ENCODE measurements at regions not wholly inside any gene's neighbourhood (a gene's known extent, or its start where the extent isn't known, plus 50 kb on each side); places are given as distances from the start of the nearest gene placed in this dataset.

- no peak overlapping the region for H3K4me3 Mint-ChIP-seq
- H3K4me1 Mint-ChIP-seq (ENCODE audit: low read depth): no peaks in the 10 kb centered on the region
- DNase-seq (no peak), ATAC-seq (no peak)
- no peaks in the 10 kb centered on the region for H3K36me3 Mint-ChIP-seq (ENCODE audit: low read depth)
- ChIA-PET POLR2A (no interaction called here), CTCF (interaction anchor here (0.9 to 1.0 kb wide), 2 partner anchors 9 to 189 kb away, joined by 3 read pairs; no protein-coding TSS in a partner anchor)
- intact Hi-C loops (cut with micrococcal nuclease): no loop called here
- no peaks in the 10 kb centered on the region for H3K9me3 Mint-ChIP-seq
- H3K27ac Mint-ChIP-seq: no peak overlapping the region
- H3K27me3 Mint-ChIP-seq: no peaks in the 10 kb centered on the region
- TF ChIP-seq CTCF (IDR thresholded peaks at IDR 0.05): no peak
Observed at GRCh38 chr2:136612079-136612478, 153.3 kb upstream of the THSD7B start.

- intact Hi-C loops (cut with micrococcal nuclease): no loop called here
- H3K27me3 Mint-ChIP-seq: no peaks in the 10 kb centered on the region
- no peaks in the 10 kb centered on the region for H3K36me3 Mint-ChIP-seq (ENCODE audit: low read depth)
- no peaks in the 10 kb centered on the region for H3K4me1 Mint-ChIP-seq (ENCODE audit: low read depth)
- no peak for DNase-seq
- no peak overlapping the region for H3K27ac Mint-ChIP-seq
- no peak for TF ChIP-seq CTCF (IDR thresholded peaks at IDR 0.05)
- H3K4me3 Mint-ChIP-seq: no peak overlapping the region
- ATAC-seq: no peak
- H3K9me3 Mint-ChIP-seq: no peaks in the 10 kb centered on the region
- ChIA-PET CTCF (interaction anchor here (1.0 kb wide), 1 partner anchor 10 kb away, joined by 3 read pairs; no protein-coding TSS in a partner anchor), POLR2A (no interaction called here)
Observed at GRCh38 chr2:136611451-136611850, 153.9 kb upstream of the THSD7B start.

- CTCF ChIA-PET: interaction anchor here (1.1 kb wide), 1 partner anchor 14 kb away, joined by 3 read pairs; no protein-coding TSS in a partner anchor
- TF ChIP-seq CTCF (IDR thresholded peaks at IDR 0.05): no peak
- ATAC-seq (no peak), DNase-seq (peak; percentile 39)
- Mint-ChIP-seq H3K9me3 (no peaks in the 10 kb centered on the region), H3K27me3 (no peaks in the 10 kb centered on the region), H3K36me3 (ENCODE audit: low read depth) (no peaks in the 10 kb centered on the region), H3K4me3 (no peak overlapping the region), H3K27ac (no peak overlapping the region), H3K4me1 (ENCODE audit: low read depth) (no peaks in the 10 kb centered on the region)
- POLR2A ChIA-PET: no interaction called here
- intact Hi-C loops (cut with micrococcal nuclease): no loop called here
Observed at GRCh38 chr2:136582628-136583205, 182.6 kb upstream of the THSD7B start.

GRCh38 chr2:136572335-136572734, 193.0 kb upstream of the THSD7B start:
- no peaks in the 10 kb centered on the region for H3K9me3 Mint-ChIP-seq
- no peaks in the 10 kb centered on the region for H3K27me3 Mint-ChIP-seq
- CTCF ChIA-PET: no interaction called here
- DNase-seq (no peak), ATAC-seq (no peak)
- no peak overlapping the region for H3K4me3 Mint-ChIP-seq
- intact Hi-C loops (cut with micrococcal nuclease): no loop called here
- TF ChIP-seq CTCF (IDR thresholded peaks at IDR 0.05): no peak
- POLR2A ChIA-PET: no interaction called here
- H3K4me1 Mint-ChIP-seq (ENCODE audit: low read depth): no peaks in the 10 kb centered on the region
- H3K36me3 Mint-ChIP-seq (ENCODE audit: low read depth): no peaks in the 10 kb centered on the region
- H3K27ac Mint-ChIP-seq: no peak overlapping the region

GRCh38 chr2:136557203-136557602, 208.1 kb upstream of the THSD7B start:
- H3K36me3 Mint-ChIP-seq (ENCODE audit: low read depth): no peaks in the 10 kb centered on the region
- H3K4me1 Mint-ChIP-seq (ENCODE audit: low read depth): no peaks in the 10 kb centered on the region
- POLR2A ChIA-PET: no interaction called here
- no peaks in the 10 kb centered on the region for H3K9me3 Mint-ChIP-seq
- ATAC-seq (no peak), DNase-seq (no peak)
- CTCF ChIA-PET: no interaction called here
- intact Hi-C loops (cut with micrococcal nuclease): no loop called here
- peaks cover 17% of the 10 kb centered on the region for H3K27me3 Mint-ChIP-seq
- TF ChIP-seq CTCF (IDR thresholded peaks at IDR 0.05): no peak
- no peak overlapping the region for H3K4me3 Mint-ChIP-seq
- H3K27ac Mint-ChIP-seq: no peak overlapping the region

Measured in activated CD8-positive, alpha-beta T cell treated with anti-CD3 and anti-CD28 coated beads for 36 hours (primary cell).